HepG2 (cell line): ENCODE measurements at regions not wholly inside any gene's neighbourhood (a gene's known extent, or its start where the extent isn't known, plus 50 kb on each side); places are given as distances from the start of the nearest gene placed in this dataset.
"Not testable (repeated sequence)": the region's sequence is repeated elsewhere in the genome, so short reads cannot be mapped to it uniquely, and the experiment has no call there.

Experiments used
- ATAC-seq: fragments of 200-7000 bp; cut with Tn5 transposase; 3 replicates; pipeline ENCODE4 v1.9.1; 2020; ENCODE audit warnings: mild to moderate bottlenecking, moderate library complexity
- BruUV-seq: library from RNA; stranded (reverse); fragments of 400-500 nt; replicated peaks from 2 replicates; lab custom pipeline; 2021; lab: Mats Ljungman, UMichigan
- CTCF ChIA-PET: fragments of 300-600 bp; formaldehyde crosslinking; extraction: SDS; loops from one replicate; lab custom pipeline; 2021; ENCODE audit warnings: low total read pairs, inconsistent platforms, low intra/inter-chr PET ratio; lab: Yijun Ruan, JAX
- POLR2A ChIA-PET: fragments of 350-600 bp; sonication (Branson Sonifier 250); formaldehyde crosslinking; loops from one replicate; lab custom pipeline; 2020; ENCODE audit warnings: antibody characterized with exemption, inconsistent platforms; lab: Yijun Ruan, JAX
- DNase-seq: peaks from one replicate; pipeline ENCODE4 v3.0.0-alpha.2; 2015; ENCODE audit warnings: low spot score
- FAIRE-seq: peaks from 3 replicates; lab custom pipeline; 2011; peaks lifted over from hg19 to GRCh38; lab: Jason Lieb, UNC
- H2AFZ ChIP-seq: one replicate; pipeline ENCODE4 v1.6.1; 2011; ENCODE audit warnings: low read length, inconsistent platforms
- H3K27ac ChIP-seq: fragments of 300-600 bp; 3 replicates; pipeline ENCODE4 v1.8.0; 2011; ENCODE audit warnings: mixed run types, mild to moderate bottlenecking, mixed read lengths, low read length, inconsistent platforms; ENCODE audit not compliant: insufficient read depth; ENCODE audit errors: extremely low read length
- H3K27me3 ChIP-seq, 2 experiments: fragments of 200-600 bp in 1 of 2; 2 replicates in 1 of 2; 3 replicates in 1 of 2; pipeline versions ENCODE4 v1.6.0 to v1.8.0; 2011; ENCODE audit warnings: low read length in 2 of 2, mild to moderate bottlenecking in 2 of 2, moderate library complexity in 2 of 2, inconsistent platforms in 1 of 2; ENCODE audit not compliant: insufficient read depth in 2 of 2, control insufficient read depth in 1 of 2
- H3K36me3 ChIP-seq, 2 experiments: fragments of 200-600 bp in 1 of 2; replicated peaks in 1 of 2; 2 replicates in 1 of 2; 3 replicates in 1 of 2; pipeline versions ENCODE4 v1.5.1 to v1.8.0; 2011; ENCODE audit warnings: low read length in 2 of 2, inconsistent platforms in 1 of 2; ENCODE audit not compliant: insufficient read depth in 2 of 2, control insufficient read depth in 1 of 2
- H3K4me1 ChIP-seq: 2 replicates; pipeline ENCODE4 v1.5.1; 2012; ENCODE audit warnings: low read length, inconsistent platforms; ENCODE audit not compliant: insufficient read depth
- H3K4me2 ChIP-seq: 2 replicates; pipeline ENCODE4 v1.6.0; 2011; ENCODE audit warnings: low read depth, low read length, inconsistent platforms
- H3K4me3 ChIP-seq, 3 experiments: fragments of 200-600 bp in 1 of 3; sonication (generic), shearing (Covaris generic) in 1 of 3; replicated peaks in 1 of 3; 2 replicates each; pipeline ENCODE4 v1.5.1; 2011 to 2016; ENCODE audit warnings: low read length in 3 of 3, inconsistent platforms in 2 of 3, low read depth in 2 of 3, mild to moderate bottlenecking in 2 of 3, control low read depth in 1 of 3, mixed read lengths in 1 of 3; ENCODE audit not compliant: insufficient read depth in 1 of 3
- H3K79me2 ChIP-seq: one replicate; pipeline ENCODE4 v1.6.1; 2011; ENCODE audit warnings: low read length, inconsistent platforms; ENCODE audit not compliant: insufficient read depth
- H3K9ac ChIP-seq: 2 replicates; pipeline ENCODE4 v1.6.0; 2011; ENCODE audit warnings: mild to moderate bottlenecking, low read depth, low read length, inconsistent platforms; ENCODE audit not compliant: insufficient read depth
- H3K9me3 ChIP-seq: 2 replicates; pipeline ENCODE4 v1.5.1; 2012; ENCODE audit warnings: mild to moderate bottlenecking, low read length
- H4K20me1 ChIP-seq: 2 replicates; pipeline ENCODE4 v1.6.0; 2011; ENCODE audit warnings: inconsistent platforms, mild to moderate bottlenecking, low read length, moderate library complexity; ENCODE audit not compliant: insufficient read depth
- CEBPG ChIP-seq: IDR thresholded peaks from 2 replicates; pipeline ENCODE4 v1.6.1; 2016
- FOXA1 ChIP-seq, 2 experiments: fragments of 450-650 bp in 1 of 2; sonication (generic) in 1 of 2; formaldehyde crosslinking in 1 of 2; IDR thresholded peaks; 2 replicates each; pipeline versions ENCODE4 v1.4.0 to v1.6.1; 2016 to 2020; ENCODE audit warnings: missing genetic modification reagents in 1 of 2
- NCOA2 ChIP-seq: sonication (generic); formaldehyde crosslinking; IDR thresholded peaks from 2 replicates; pipeline ENCODE4 v1.8.0; 2022; ENCODE audit warnings: inconsistent platforms
- NFKBIZ ChIP-seq: IDR thresholded peaks from 2 replicates; pipeline ENCODE4 v1.6.1; 2018; ENCODE audit warnings: missing genetic modification reagents, missing compliant biosample characterization
- NR2F1 ChIP-seq, 2 experiments: fragments of 450-650 bp in 1 of 2; formaldehyde crosslinking in 1 of 2; IDR thresholded peaks; 2 replicates each; pipeline versions ENCODE4 v1.5.0 to v1.6.1; 2016 to 2020; ENCODE audit warnings: mild to moderate bottlenecking in 1 of 2, missing compliant biosample characterization in 1 of 2, missing genetic modification reagents in 1 of 2, moderate library complexity in 1 of 2
- RARA ChIP-seq: IDR thresholded peaks from 2 replicates; pipeline ENCODE4 v1.6.1; 2016; ENCODE audit warnings: missing genetic modification reagents, missing compliant biosample characterization
- SOX5 ChIP-seq: IDR thresholded peaks from 2 replicates; pipeline ENCODE4 v1.6.1; 2016; ENCODE audit warnings: borderline replicate concordance
- ZKSCAN8 ChIP-seq: IDR thresholded peaks from 2 replicates; pipeline ENCODE4 v1.6.1; 2016; ENCODE audit warnings: borderline replicate concordance, missing genetic modification reagents, missing compliant biosample characterization
- ZNF331 ChIP-seq: sonication (generic); formaldehyde crosslinking; IDR thresholded peaks from 2 replicates; pipeline ENCODE4 v1.4.0; 2020; ENCODE audit warnings: missing genetic modification reagents
- WGBS: methylation state at CpG from one replicate; pipeline ENCODE4 v1.1.6; 2017; ENCODE audit warnings: low lambda C conversion rate; 5-methylcytosine and 5-hydroxymethylcytosine counted together
- in situ Hi-C: cut with HindIII; loops from 2 replicates; pipeline ENCODE4 v1.10.0; 2017; ENCODE audit warnings: low pct_unique_long_range_greater_than_20kb; ENCODE audit not compliant: extremely low pct_ligation_motif_present
- intact Hi-C: fragments of 100-400 bp; cut with micrococcal nuclease; formaldehyde crosslinking; loops from one replicate; pipeline ENCODE4 v1.10.0; 2022; ENCODE audit not compliant: unreplicated experiment
- TF ChIP-seq, protein P1 (sequence below): IDR thresholded peaks from 2 replicates; pipeline ENCODE4 v1.6.1; 2016; ENCODE audit warnings: low read depth
- TF ChIP-seq, protein P2 (sequence below): sonication (generic); formaldehyde crosslinking; conservative IDR thresholded peaks from 2 replicates; pipeline ENCODE4 v1.4.0; 2020; ENCODE audit warnings: missing genetic modification reagents
- TF ChIP-seq, protein P3 (sequence below): sonication (generic); formaldehyde crosslinking; IDR thresholded peaks from 2 replicates; pipeline ENCODE4 v1.4.0; 2020; ENCODE audit warnings: missing genetic modification reagents

DNA sequence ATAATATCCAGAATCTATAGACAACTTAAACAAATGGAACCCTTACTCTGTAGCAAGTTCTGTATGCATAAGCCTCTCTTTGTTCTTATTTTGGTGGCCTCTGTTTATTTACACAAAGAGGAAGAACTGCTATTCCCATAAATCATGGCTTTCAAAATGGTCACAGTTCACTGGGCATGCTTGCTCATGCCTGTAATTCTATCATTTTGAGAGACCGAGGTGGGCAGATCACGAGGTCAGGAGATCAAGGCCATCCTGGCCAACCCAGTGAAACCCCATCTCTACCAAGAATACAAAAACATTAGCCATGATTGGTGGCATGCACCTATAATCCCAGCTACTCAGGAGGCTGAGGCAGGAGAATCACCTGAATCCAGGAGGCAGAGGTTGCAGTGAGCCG, 307.3 kb upstream of the ZNF337 start (continued):
- TF ChIP-seq, protein P1, sequence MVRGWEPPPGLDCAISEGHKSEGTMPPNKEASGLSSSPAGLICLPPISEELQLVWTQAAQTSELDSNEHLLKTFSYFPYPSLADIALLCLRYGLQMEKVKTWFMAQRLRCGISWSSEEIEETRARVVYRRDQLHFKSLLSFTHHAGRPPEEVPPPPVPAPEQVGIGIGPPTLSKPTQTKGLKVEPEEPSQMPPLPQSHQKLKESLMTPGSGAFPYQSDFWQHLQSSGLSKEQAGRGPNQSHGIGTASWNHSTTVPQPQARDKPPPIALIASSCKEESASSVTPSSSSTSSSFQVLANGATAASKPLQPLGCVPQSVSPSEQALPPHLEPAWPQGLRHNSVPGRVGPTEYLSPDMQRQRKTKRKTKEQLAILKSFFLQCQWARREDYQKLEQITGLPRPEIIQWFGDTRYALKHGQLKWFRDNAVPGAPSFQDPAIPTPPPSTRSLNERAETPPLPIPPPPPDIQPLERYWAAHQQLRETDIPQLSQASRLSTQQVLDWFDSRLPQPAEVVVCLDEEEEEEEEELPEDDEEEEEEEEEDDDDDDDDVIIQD (CRISPR knock-in tag), result peak; percentile 83; the same call in 1 of the 2 replicates
- TF ChIP-seq, protein P2, sequence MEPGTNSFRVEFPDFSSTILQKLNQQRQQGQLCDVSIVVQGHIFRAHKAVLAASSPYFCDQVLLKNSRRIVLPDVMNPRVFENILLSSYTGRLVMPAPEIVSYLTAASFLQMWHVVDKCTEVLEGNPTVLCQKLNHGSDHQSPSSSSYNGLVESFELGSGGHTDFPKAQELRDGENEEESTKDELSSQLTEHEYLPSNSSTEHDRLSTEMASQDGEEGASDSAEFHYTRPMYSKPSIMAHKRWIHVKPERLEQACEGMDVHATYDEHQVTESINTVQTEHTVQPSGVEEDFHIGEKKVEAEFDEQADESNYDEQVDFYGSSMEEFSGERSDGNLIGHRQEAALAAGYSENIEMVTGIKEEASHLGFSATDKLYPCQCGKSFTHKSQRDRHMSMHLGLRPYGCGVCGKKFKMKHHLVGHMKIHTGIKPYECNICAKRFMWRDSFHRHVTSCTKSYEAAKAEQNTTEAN (CRISPR knock-in tag), result 0 out of 2 replicates have a peak, but pooled peaks have one; percentile 41
- TF ChIP-seq ZKSCAN8 (CRISPR knock-in tag), result peak; percentile 83; the same call in 1 of the 2 replicates
- TF ChIP-seq SOX5 (CRISPR knock-in tag), result peak; percentile 81
- 0 out of 2 replicates have a peak, but pooled peaks have one; percentile 7 for TF ChIP-seq CEBPG (CRISPR knock-in tag)
- TF ChIP-seq RARA (CRISPR knock-in tag), result peak; percentile 65
- TF ChIP-seq NCOA2 (CRISPR knock-in tag), result peak; percentile 84
- TF ChIP-seq, protein P3, sequence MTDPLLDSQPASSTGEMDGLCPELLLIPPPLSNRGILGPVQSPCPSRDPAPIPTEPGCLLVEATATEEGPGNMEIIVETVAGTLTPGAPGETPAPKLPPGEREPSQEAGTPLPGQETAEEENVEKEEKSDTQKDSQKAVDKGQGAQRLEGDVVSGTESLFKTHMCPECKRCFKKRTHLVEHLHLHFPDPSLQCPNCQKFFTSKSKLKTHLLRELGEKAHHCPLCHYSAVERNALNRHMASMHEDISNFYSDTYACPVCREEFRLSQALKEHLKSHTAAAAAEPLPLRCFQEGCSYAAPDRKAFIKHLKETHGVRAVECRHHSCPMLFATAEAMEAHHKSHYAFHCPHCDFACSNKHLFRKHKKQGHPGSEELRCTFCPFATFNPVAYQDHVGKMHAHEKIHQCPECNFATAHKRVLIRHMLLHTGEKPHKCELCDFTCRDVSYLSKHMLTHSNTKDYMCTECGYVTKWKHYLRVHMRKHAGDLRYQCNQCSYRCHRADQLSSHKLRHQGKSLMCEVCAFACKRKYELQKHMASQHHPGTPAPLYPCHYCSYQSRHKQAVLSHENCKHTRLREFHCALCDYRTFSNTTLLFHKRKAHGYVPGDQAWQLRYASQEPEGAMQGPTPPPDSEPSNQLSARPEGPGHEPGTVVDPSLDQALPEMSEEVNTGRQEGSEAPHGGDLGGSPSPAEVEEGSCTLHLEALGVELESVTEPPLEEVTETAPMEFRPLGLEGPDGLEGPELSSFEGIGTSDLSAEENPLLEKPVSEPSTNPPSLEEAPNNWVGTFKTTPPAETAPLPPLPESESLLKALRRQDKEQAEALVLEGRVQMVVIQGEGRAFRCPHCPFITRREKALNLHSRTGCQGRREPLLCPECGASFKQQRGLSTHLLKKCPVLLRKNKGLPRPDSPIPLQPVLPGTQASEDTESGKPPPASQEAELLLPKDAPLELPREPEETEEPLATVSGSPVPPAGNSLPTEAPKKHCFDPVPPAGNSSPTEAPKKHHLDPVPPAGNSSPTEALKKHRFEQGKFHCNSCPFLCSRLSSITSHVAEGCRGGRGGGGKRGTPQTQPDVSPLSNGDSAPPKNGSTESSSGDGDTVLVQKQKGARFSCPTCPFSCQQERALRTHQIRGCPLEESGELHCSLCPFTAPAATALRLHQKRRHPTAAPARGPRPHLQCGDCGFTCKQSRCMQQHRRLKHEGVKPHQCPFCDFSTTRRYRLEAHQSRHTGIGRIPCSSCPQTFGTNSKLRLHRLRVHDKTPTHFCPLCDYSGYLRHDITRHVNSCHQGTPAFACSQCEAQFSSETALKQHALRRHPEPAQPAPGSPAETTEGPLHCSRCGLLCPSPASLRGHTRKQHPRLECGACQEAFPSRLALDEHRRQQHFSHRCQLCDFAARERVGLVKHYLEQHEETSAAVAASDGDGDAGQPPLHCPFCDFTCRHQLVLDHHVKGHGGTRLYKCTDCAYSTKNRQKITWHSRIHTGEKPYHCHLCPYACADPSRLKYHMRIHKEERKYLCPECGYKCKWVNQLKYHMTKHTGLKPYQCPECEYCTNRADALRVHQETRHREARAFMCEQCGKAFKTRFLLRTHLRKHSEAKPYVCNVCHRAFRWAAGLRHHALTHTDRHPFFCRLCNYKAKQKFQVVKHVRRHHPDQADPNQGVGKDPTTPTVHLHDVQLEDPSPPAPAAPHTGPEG, result 0 out of 2 replicates have a peak, but pooled peaks have one; percentile 29
- TF ChIP-seq FOXA1 (IDR thresholded peaks at IDR 0.05), result not testable (repeated sequence)
- 0 out of 2 replicates have a peak, but pooled peaks have one; percentile 7 for TF ChIP-seq FOXA1 (CRISPR knock-in tag; IDR thresholded peaks at IDR 0.05)
- TF ChIP-seq NFKBIZ (CRISPR knock-in tag), result peak; percentile 62; the same call in 1 of the 2 replicates
- peak; percentile 36; the same call in 1 of the 2 replicates for TF ChIP-seq ZNF331 (CRISPR knock-in tag)
- peak; percentile 53 to 54; a peak in 2 of 4 replicates for TF ChIP-seq NR2F1 (CRISPR knock-in tag; IDR thresholded peaks at IDR 0.05)
- TF ChIP-seq, all 625 proteins: peak for 49; not testable (repeated sequence) for 576

GRCh38 chr20:25997367-25998038, 300.9 kb upstream of the ZNF337 start:
- H3K4me2 ChIP-seq, intact Hi-C loops, H4K20me1 ChIP-seq, DNase-seq, H3K79me2 ChIP-seq, BruUV-seq, H3K27ac ChIP-seq, CTCF ChIA-PET, H3K9me3 ChIP-seq, H3K4me3 ChIP-seq, H2AFZ ChIP-seq, H3K9ac ChIP-seq, in situ Hi-C loops, H3K36me3 ChIP-seq, FAIRE-seq, ATAC-seq: not testable (repeated sequence)
- POLR2A ChIA-PET, result interaction anchor here (0.6 kb wide), 1 partner anchor 148 kb away, joined by 3 read pairs; no protein-coding TSS in a partner anchor
- Histone ChIP-seq H3K27me3 (peaks cover 0 to 10% of the 10 kb centered on the region in 2 experiments; a peak in 2 of 5 replicates), H3K4me1 (peaks cover 11% of the 10 kb centered on the region)
- 33% methylated on average over 16 of the region's 16 CpGs for WGBS
